ENCODE measurements at regions not wholly inside any gene's neighbourhood (a gene's known extent, or its start where the extent isn't known, plus 50 kb on each side); places are given as distances from the start of the nearest gene placed in this dataset.

GRCh38 chr13:78844106-78844505, 185.2 kb upstream of the OBI1 start:
- H3K9me3 ChIP-seq (ENCODE audit: control insufficient read depth, insufficient read depth, low read depth, low read length), result no peaks in the 10 kb centered on the region
- no peaks in the 10 kb centered on the region for H3K4me1 ChIP-seq (ENCODE audit: control insufficient read depth, insufficient read depth, low read length)
- POLR2A ChIA-PET, result no interaction called here
- H3K27ac ChIP-seq (ENCODE audit: low read length), result no peak overlapping the region
- no peaks in the 10 kb centered on the region for H3K36me3 ChIP-seq (ENCODE audit: control insufficient read depth, insufficient read depth, low read length)
- no peaks in the 10 kb centered on the region for H3K27me3 ChIP-seq (ENCODE audit: control insufficient read depth, insufficient read depth, low read length)
- intact Hi-C loops (cut with micrococcal nuclease; ENCODE audit: unreplicated experiment), result no loop called here
- CTCF ChIA-PET, result no interaction called here
- no peak for ATAC-seq
- BruUV-seq (replicated peaks), result no TSS peak
- no peak for DNase-seq (ENCODE audit: low read depth, low spot score)
- in situ Hi-C loops (cut with HindIII; ENCODE audit: low pct_unique_long_range_greater_than_20kb, low sequenced_read_pairs), result no loop called here
- TF ChIP-seq SIN3A (IDR thresholded peaks at IDR 0.05; ENCODE audit: borderline replicate concordance, insufficient read depth, low read depth, low read length) (no peak), TCF7L2 (IDR thresholded peaks at IDR 0.05; ENCODE audit: low read depth, low read length) (no peak), POLR2AphosphoS5 (IDR thresholded peaks at IDR 0.05; ENCODE audit: low read depth, low read length) (no peak), CTCF (IDR thresholded peaks at IDR 0.05) (no peak), REST (IDR thresholded peaks at IDR 0.05; ENCODE audit: insufficient read depth in 1 of 2, low read depth in 2 of 2, low read length in 1 of 2) (no peak)
- H3K4me3 ChIP-seq (ENCODE audit: low read depth in 2 of 2, low read length in 2 of 2), result no peak overlapping the region

GRCh38 chr13:78841358-78841963, 182.5 kb upstream of the OBI1 start:
- no peaks in the 10 kb centered on the region for H3K27me3 ChIP-seq (ENCODE audit: control insufficient read depth, insufficient read depth, low read length)
- ChIA-PET POLR2A (no interaction called here), CTCF (no interaction called here)
- DNase-seq (ENCODE audit: low read depth, low spot score), result no peak
- H3K36me3 ChIP-seq (ENCODE audit: control insufficient read depth, insufficient read depth, low read length), result no peaks in the 10 kb centered on the region
- intact Hi-C loops (cut with micrococcal nuclease; ENCODE audit: unreplicated experiment), result no loop called here
- no peaks in the 10 kb centered on the region for H3K9me3 ChIP-seq (ENCODE audit: control insufficient read depth, insufficient read depth, low read depth, low read length)
- BruUV-seq (replicated peaks), result no TSS peak
- in situ Hi-C loops (cut with HindIII; ENCODE audit: low pct_unique_long_range_greater_than_20kb, low sequenced_read_pairs), result no loop called here
- no peak for ATAC-seq
- TF ChIP-seq TCF7L2 (IDR thresholded peaks at IDR 0.05; ENCODE audit: low read depth, low read length) (no peak), CTCF (IDR thresholded peaks at IDR 0.05) (no peak), REST (IDR thresholded peaks at IDR 0.05; ENCODE audit: insufficient read depth in 1 of 2, low read depth in 2 of 2, low read length in 1 of 2) (no peak), POLR2AphosphoS5 (IDR thresholded peaks at IDR 0.05; ENCODE audit: low read depth, low read length) (no peak), SIN3A (IDR thresholded peaks at IDR 0.05; ENCODE audit: borderline replicate concordance, insufficient read depth, low read depth, low read length) (no peak)
- H3K4me1 ChIP-seq (ENCODE audit: control insufficient read depth, insufficient read depth, low read length), result no peaks in the 10 kb centered on the region
- no peak overlapping the region for H3K27ac ChIP-seq (ENCODE audit: low read length)
- H3K4me3 ChIP-seq (ENCODE audit: low read depth in 2 of 2, low read length in 2 of 2), result no peak overlapping the region

Data from Panc1 (cell line).